ENCODE measurements at regions not wholly inside any gene's neighbourhood (a gene's known extent, or its start where the extent isn't known, plus 50 kb on each side); places are given as distances from the start of the nearest gene placed in this dataset.

- no peaks in the 10 kb centered on the region for H3K36me3 ChIP-seq (replicated peaks; ENCODE audit: low read depth, low read length)
- H3K27ac ChIP-seq (ENCODE audit: low read length) = no peak overlapping the region
- H3K27me3 ChIP-seq (ENCODE audit: low read depth, low read length) = no peaks in the 10 kb centered on the region
- no peak overlapping the region for H3K4me2 ChIP-seq (ENCODE audit: low read length)
- no peaks in the 10 kb centered on the region for H4K20me1 ChIP-seq (ENCODE audit: insufficient read depth, low read length)
- TF ChIP-seq EZH2phosphoT487 (IDR thresholded peaks at IDR 0.05; ENCODE audit: low read depth) (no peak), CTCF (IDR thresholded peaks at IDR 0.05; ENCODE audit: low read depth, low read length) (no peak)
- no peaks in the 10 kb centered on the region for H3K4me1 ChIP-seq (ENCODE audit: low read length)
- H3K79me2 ChIP-seq (ENCODE audit: low read length) = no peaks in the 10 kb centered on the region
- H3K4me3 ChIP-seq (ENCODE audit: low read length) = no peak overlapping the region
- no peak overlapping the region for H3K9ac ChIP-seq (ENCODE audit: low read length)
- H2AFZ ChIP-seq (ENCODE audit: low read depth, low read length) = no peak overlapping the region
- no peaks in the 10 kb centered on the region for H3K9me3 ChIP-seq (ENCODE audit: insufficient read depth, low read length)
Measured at GRCh38 chr5:20486826-20487225, 498.8 kb upstream of the CDH18 start.

GRCh38 chr5:20476016-20476415 is 488.0 kb upstream of the CDH18 start:
- no peak overlapping the region for H3K27ac ChIP-seq (ENCODE audit: low read length)
- H3K4me3 ChIP-seq (ENCODE audit: low read length) = no peak overlapping the region
- H3K4me2 ChIP-seq (ENCODE audit: low read length) = no peak overlapping the region
- H3K79me2 ChIP-seq (ENCODE audit: low read length) = no peaks in the 10 kb centered on the region
- H3K9ac ChIP-seq (ENCODE audit: low read length) = no peak overlapping the region
- TF ChIP-seq CTCF (IDR thresholded peaks at IDR 0.05; ENCODE audit: low read depth, low read length) (no peak), EZH2phosphoT487 (IDR thresholded peaks at IDR 0.05; ENCODE audit: low read depth) (no peak)
- H3K4me1 ChIP-seq (ENCODE audit: low read length) = no peaks in the 10 kb centered on the region
- H4K20me1 ChIP-seq (ENCODE audit: insufficient read depth, low read length) = no peaks in the 10 kb centered on the region
- no peaks in the 10 kb centered on the region for H3K36me3 ChIP-seq (replicated peaks; ENCODE audit: low read depth, low read length)
- H3K9me3 ChIP-seq (ENCODE audit: insufficient read depth, low read length) = no peaks in the 10 kb centered on the region
- H3K27me3 ChIP-seq (ENCODE audit: low read depth, low read length) = no peaks in the 10 kb centered on the region
- H2AFZ ChIP-seq (ENCODE audit: low read depth, low read length) = no peak overlapping the region

GRCh38 chr5:20470997-20471396 is 483.0 kb upstream of the CDH18 start:
- Histone ChIP-seq H3K79me2 (ENCODE audit: low read length) (no peaks in the 10 kb centered on the region), H3K9me3 (ENCODE audit: insufficient read depth, low read length) (no peaks in the 10 kb centered on the region), H3K36me3 (replicated peaks; ENCODE audit: low read depth, low read length) (no peaks in the 10 kb centered on the region), H3K9ac (ENCODE audit: low read length) (no peak overlapping the region), H2AFZ (ENCODE audit: low read depth, low read length) (no peak overlapping the region), H3K27me3 (ENCODE audit: low read depth, low read length) (no peaks in the 10 kb centered on the region), H4K20me1 (ENCODE audit: insufficient read depth, low read length) (no peaks in the 10 kb centered on the region), H3K4me1 (ENCODE audit: low read length) (no peaks in the 10 kb centered on the region), H3K27ac (ENCODE audit: low read length) (no peak overlapping the region), H3K4me2 (ENCODE audit: low read length) (no peak overlapping the region), H3K4me3 (ENCODE audit: low read length) (no peak overlapping the region)
- TF ChIP-seq EZH2phosphoT487 (IDR thresholded peaks at IDR 0.05; ENCODE audit: low read depth) (no peak), CTCF (IDR thresholded peaks at IDR 0.05; ENCODE audit: low read depth, low read length) (no peak)

- no peak overlapping the region for H3K4me2 ChIP-seq (ENCODE audit: low read length)
Measured at GRCh38 chr5:20469792-20470191, 481.8 kb upstream of the CDH18 start.

More at GRCh38 chr5:20469792-20470191, 481.8 kb upstream of the CDH18 start:
- Histone ChIP-seq H3K27me3 (ENCODE audit: low read depth, low read length) (no peaks in the 10 kb centered on the region), H3K36me3 (replicated peaks; ENCODE audit: low read depth, low read length) (no peaks in the 10 kb centered on the region), H3K4me1 (ENCODE audit: low read length) (no peaks in the 10 kb centered on the region), H3K27ac (ENCODE audit: low read length) (no peak overlapping the region), H3K4me3 (ENCODE audit: low read length) (no peak overlapping the region), H4K20me1 (ENCODE audit: insufficient read depth, low read length) (no peaks in the 10 kb centered on the region), H3K9me3 (ENCODE audit: insufficient read depth, low read length) (no peaks in the 10 kb centered on the region), H3K9ac (ENCODE audit: low read length) (no peak overlapping the region), H3K79me2 (ENCODE audit: low read length) (no peaks in the 10 kb centered on the region), H2AFZ (ENCODE audit: low read depth, low read length) (no peak overlapping the region)
- TF ChIP-seq EZH2phosphoT487 (IDR thresholded peaks at IDR 0.05; ENCODE audit: low read depth) = no peak
- TF ChIP-seq CTCF (IDR thresholded peaks at IDR 0.05; ENCODE audit: low read depth, low read length) = no peak
